OCI-LY1 (cell line): ENCODE measurements at regions not wholly inside any gene's neighbourhood (a gene's known extent, or its start where the extent isn't known, plus 50 kb on each side); places are given as distances from the start of the nearest gene placed in this dataset.

Experiments
- CTCF ChIP-seq: fragments of 200-600 bp; sonication (generic), shearing (Covaris generic); IDR thresholded peaks from 2 replicates; pipeline ENCODE4 v1.5.1; 2017; ENCODE audit warnings: mild to moderate bottlenecking, antibody characterized with exemption, low read length, moderate library complexity, mixed read lengths
- EZH2 ChIP-seq: fragments of 200-600 bp; sonication (generic), shearing (Covaris generic); IDR thresholded peaks from 2 replicates; pipeline ENCODE4 v1.8.0; 2017; ENCODE audit warnings: borderline replicate concordance, mixed run types, mild to moderate bottlenecking, antibody characterized with exemption, low read length, moderate library complexity, mixed read lengths

GRCh38 chr9:2985343-2985742 is 141.4 kb upstream of the PUM3 start:
- no peak for TF ChIP-seq CTCF
- TF ChIP-seq EZH2, result no peak
